Smooth muscle cell (in vitro differentiated cells): ENCODE measurements at regions not wholly inside any gene's neighbourhood (a gene's known extent, or its start where the extent isn't known, plus 50 kb on each side); places are given as distances from the start of the nearest gene placed in this dataset.

Experiments used
- DNase-seq: peaks from one replicate; lab custom pipeline; 2025; ENCODE audit not compliant: unreplicated experiment; lab: John Stamatoyannopoulos, UW
- H2AFZ ChIP-seq: fragments of 200-600 bp; sonication (generic); 2 replicates; pipeline ENCODE4 v1.6.0; 2016; ENCODE audit warnings: antibody characterized with exemption, low read depth, mild to moderate bottlenecking
- H3F3A ChIP-seq: fragments of 200-600 bp; sonication (generic); 2 replicates; pipeline ENCODE4 v1.6.0; 2017; ENCODE audit warnings: antibody characterized with exemption, low read depth
- H3K27ac ChIP-seq: fragments of 200-600 bp; sonication (generic); 2 replicates; pipeline ENCODE4 v1.5.1; 2016; ENCODE audit warnings: low read depth, mild to moderate bottlenecking
- H3K27me3 ChIP-seq: fragments of 200-600 bp; sonication (generic); 2 replicates; pipeline ENCODE4 v1.6.1; 2016; ENCODE audit warnings: low read depth, mild to moderate bottlenecking
- H3K36me3 ChIP-seq: fragments of 200-600 bp; sonication (generic); 2 replicates; pipeline ENCODE4 v1.5.1; 2016; ENCODE audit warnings: low read depth
- H3K4me1 ChIP-seq: fragments of 200-600 bp; sonication (generic); 2 replicates; pipeline ENCODE4 v1.5.1; 2016; ENCODE audit warnings: low read depth
- H3K4me2 ChIP-seq: fragments of 200-600 bp; sonication (generic); 2 replicates; pipeline ENCODE4 v1.6.0; 2016; ENCODE audit warnings: mild to moderate bottlenecking
- H3K4me3 ChIP-seq: fragments of 200-600 bp; sonication (generic); 2 replicates; pipeline ENCODE4 v1.5.1; 2016; ENCODE audit warnings: mild to moderate bottlenecking
- H3K79me2 ChIP-seq: fragments of 200-600 bp; sonication (generic); 2 replicates; pipeline ENCODE4 v1.6.0; 2016; ENCODE audit warnings: low read depth, mild to moderate bottlenecking
- H3K9ac ChIP-seq: fragments of 200-600 bp; sonication (generic); 2 replicates; pipeline ENCODE4 v1.6.0; 2016; ENCODE audit warnings: low read depth
- H3K9me3 ChIP-seq: fragments of 200-600 bp; sonication (generic); replicated peaks from 2 replicates; pipeline ENCODE4 v1.5.1; 2016; ENCODE audit warnings: low read depth
- H4K20me1 ChIP-seq: fragments of 200-600 bp; sonication (generic); 2 replicates; pipeline ENCODE4 v1.6.0; 2016; ENCODE audit warnings: low read depth
- WGBS: methylation state at CpG from one replicate; pipeline ENCODE4 v1.1.7; 2016; ENCODE audit warnings: low lambda C conversion rate; 5-methylcytosine and 5-hydroxymethylcytosine counted together
- TF ChIP-seq, protein P1 (sequence below): fragments of 200-600 bp; sonication (generic); IDR thresholded peaks from 2 replicates; pipeline ENCODE4 v1.5.1; 2017; ENCODE audit warnings: borderline replicate concordance, mild to moderate bottlenecking, antibody characterized with exemption; ENCODE audit not compliant: insufficient read depth, poor library complexity, severe bottlenecking

DNA sequence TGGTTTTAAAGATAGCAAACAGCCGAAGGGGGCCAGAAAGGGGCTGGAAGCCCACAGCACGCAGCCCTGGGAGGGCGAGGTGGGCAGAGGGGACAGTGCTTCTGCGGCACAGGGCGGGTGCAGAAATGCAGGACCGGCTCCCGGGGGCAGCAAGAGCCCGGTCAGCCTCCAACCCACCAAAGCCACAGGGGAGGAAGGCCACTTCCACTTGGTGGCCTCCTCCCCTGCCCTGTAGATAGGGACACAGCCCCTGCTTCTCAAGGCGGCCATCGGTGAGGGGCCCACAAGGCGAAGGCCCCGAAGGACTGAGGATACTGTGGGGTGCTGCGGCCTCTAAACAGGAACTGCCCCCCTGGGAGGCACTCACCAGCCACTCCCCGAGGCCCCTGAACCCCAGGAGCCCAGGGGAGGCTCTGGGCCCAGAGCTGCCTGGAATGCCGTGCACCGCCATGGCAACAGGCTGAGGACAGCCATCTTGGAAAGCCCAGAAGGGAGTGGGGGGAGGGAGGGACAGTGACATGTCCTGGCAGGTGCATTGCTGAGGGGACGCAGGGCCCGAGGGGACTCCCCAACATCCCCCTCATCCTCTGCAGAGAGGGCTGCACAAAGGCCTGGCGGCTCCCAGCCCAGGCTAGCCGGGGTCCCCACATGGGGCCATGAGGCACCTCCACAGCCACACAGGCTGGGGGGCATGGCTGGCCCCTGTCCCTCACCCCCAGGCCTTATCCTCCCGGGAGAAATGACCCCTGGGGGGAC is 114.7 kb downstream of the NCOR2 start:
- TF ChIP-seq, protein P1, sequence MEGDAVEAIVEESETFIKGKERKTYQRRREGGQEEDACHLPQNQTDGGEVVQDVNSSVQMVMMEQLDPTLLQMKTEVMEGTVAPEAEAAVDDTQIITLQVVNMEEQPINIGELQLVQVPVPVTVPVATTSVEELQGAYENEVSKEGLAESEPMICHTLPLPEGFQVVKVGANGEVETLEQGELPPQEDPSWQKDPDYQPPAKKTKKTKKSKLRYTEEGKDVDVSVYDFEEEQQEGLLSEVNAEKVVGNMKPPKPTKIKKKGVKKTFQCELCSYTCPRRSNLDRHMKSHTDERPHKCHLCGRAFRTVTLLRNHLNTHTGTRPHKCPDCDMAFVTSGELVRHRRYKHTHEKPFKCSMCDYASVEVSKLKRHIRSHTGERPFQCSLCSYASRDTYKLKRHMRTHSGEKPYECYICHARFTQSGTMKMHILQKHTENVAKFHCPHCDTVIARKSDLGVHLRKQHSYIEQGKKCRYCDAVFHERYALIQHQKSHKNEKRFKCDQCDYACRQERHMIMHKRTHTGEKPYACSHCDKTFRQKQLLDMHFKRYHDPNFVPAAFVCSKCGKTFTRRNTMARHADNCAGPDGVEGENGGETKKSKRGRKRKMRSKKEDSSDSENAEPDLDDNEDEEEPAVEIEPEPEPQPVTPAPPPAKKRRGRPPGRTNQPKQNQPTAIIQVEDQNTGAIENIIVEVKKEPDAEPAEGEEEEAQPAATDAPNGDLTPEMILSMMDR, result no peak
- H3K27ac ChIP-seq, result peak overlapping the region; percentile 51
- WGBS, result 98% methylated on average over 18 of the region's 21 CpGs
- H3F3A ChIP-seq, result peaks cover 2% of the 10 kb centered on the region
- peaks cover 12% of the 10 kb centered on the region for H3K4me1 ChIP-seq
- H3K36me3 ChIP-seq, result no peaks in the 10 kb centered on the region
- no peak overlapping the region for H3K9ac ChIP-seq
- no peak overlapping the region for H2AFZ ChIP-seq
- no peaks in the 10 kb centered on the region for H3K27me3 ChIP-seq
- peak overlapping the region; percentile 35 for H3K4me2 ChIP-seq
- H3K9me3 ChIP-seq, result no peaks in the 10 kb centered on the region
- H4K20me1 ChIP-seq, result peaks cover 100% of the 10 kb centered on the region
- no peak overlapping the region for H3K4me3 ChIP-seq
- peaks cover 45% of the 10 kb centered on the region for H3K79me2 ChIP-seq
- no peak for DNase-seq

DNA sequence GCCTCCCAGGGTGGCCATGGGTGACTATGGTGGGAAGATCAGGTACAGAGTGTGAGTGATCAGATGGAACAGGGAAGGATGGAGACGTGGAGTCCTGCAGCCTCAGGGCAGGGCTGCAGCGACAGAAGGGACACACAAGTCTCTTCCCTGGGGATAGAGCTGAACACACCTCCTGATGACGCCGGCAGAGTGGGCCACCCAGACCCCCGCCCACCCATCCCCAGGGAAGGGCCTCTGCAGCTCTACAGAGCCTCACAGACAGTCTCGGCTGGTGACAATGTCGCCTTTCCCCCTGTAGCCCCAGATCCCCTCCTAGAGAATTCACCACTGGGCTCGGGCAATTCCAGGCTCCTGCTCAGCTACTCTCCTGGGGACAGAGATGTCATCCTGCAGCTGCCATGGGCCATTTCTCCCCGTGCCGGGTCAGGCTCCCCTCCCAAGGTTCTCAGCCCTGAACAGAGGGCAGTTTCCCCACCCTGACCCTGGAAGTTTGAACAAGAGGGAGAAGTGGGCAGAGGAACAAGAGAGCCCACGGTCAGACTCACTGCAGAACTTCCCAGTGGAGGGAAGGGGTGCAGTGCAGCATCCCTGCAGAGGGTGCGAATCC is 115.7 kb downstream of the NCOR2 start:
- no peak for DNase-seq
- Histone ChIP-seq H3K27me3 (no peaks in the 10 kb centered on the region), H3K36me3 (no peaks in the 10 kb centered on the region), H3K4me3 (no peak overlapping the region), H3K27ac (no peak overlapping the region), H2AFZ (no peak overlapping the region), H3K9me3 (no peaks in the 10 kb centered on the region), H4K20me1 (peaks cover 98% of the 10 kb centered on the region), H3K4me1 (peaks cover 6% of the 10 kb centered on the region), H3K4me2 (no peak overlapping the region), H3K9ac (no peak overlapping the region), H3K79me2 (peaks cover 55% of the 10 kb centered on the region), H3F3A (peaks cover 2% of the 10 kb centered on the region)
- TF ChIP-seq, protein P1, result no peak
- whole genome bisulfite sequencing, result 81% methylated on average over 12 of the region's 12 CpGs

DNA sequence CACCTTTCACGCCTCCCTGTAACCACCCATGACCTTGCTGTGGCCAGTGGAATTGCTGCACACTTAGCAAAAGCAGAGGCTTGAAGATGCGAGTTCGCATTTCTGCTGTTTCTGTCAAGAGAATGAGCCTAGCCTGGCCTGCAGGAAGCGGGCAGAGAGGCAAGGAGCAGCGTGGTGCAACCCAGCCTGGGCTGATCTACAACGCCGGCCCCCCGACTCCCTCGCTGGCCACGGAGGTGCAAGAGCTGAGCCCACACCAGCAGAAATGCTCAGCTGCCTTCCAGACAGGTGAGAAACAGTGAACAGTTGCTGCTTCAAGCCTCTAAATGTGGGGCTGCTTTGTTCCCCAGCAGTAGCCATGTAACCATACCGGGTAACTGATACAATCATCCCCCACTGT is 116.4 kb downstream of the NCOR2 start:
- Histone ChIP-seq H3K9me3 (no peaks in the 10 kb centered on the region), H3K4me1 (peaks cover 6% of the 10 kb centered on the region), H3K27me3 (no peaks in the 10 kb centered on the region), H2AFZ (no peak overlapping the region), H3K36me3 (no peaks in the 10 kb centered on the region), H3F3A (peaks cover 2% of the 10 kb centered on the region), H3K27ac (no peak overlapping the region), H3K9ac (no peak overlapping the region), H3K4me2 (no peak overlapping the region), H3K4me3 (no peak overlapping the region), H4K20me1 (peaks cover 97% of the 10 kb centered on the region), H3K79me2 (peaks cover 61% of the 10 kb centered on the region)
- 97% methylated on average over 11 of the region's 11 CpGs for WGBS
- no peak for DNase-seq
- TF ChIP-seq, protein P1, result no peak
